Mesothelial cell of epicardium (in vitro differentiated cells): ENCODE measurements at regions not wholly inside any gene's neighbourhood (a gene's known extent, or its start where the extent isn't known, plus 50 kb on each side); places are given as distances from the start of the nearest gene placed in this dataset.

Source experiments
- DNase-seq, 2 experiments: peaks; one replicate each; pipeline ENCODE4 v3.0.0; 2021; ENCODE audit warnings: low spot score in 2 of 2; ENCODE audit not compliant: unreplicated experiment in 2 of 2
- H3K27ac Mint-ChIP-seq: 2 replicates; pipeline ENCODE4 v1.8.0; 2021; ENCODE audit warnings: mixed read lengths
- H3K27me3 Mint-ChIP-seq: 2 replicates; pipeline ENCODE4 v1.8.0; 2021; ENCODE audit warnings: low read depth, mixed read lengths
- H3K36me3 Mint-ChIP-seq: 2 replicates; pipeline ENCODE4 v1.8.0; 2021; ENCODE audit warnings: mixed read lengths
- H3K4me1 Mint-ChIP-seq: 2 replicates; pipeline ENCODE4 v1.8.0; 2021; ENCODE audit warnings: mixed read lengths
- H3K4me3 Mint-ChIP-seq: 2 replicates; pipeline ENCODE4 v1.8.0; 2021; ENCODE audit warnings: mild to moderate bottlenecking, moderate library complexity, mixed read lengths
- H3K9me3 Mint-ChIP-seq: 2 replicates; pipeline ENCODE4 v1.8.0; 2021; ENCODE audit warnings: mixed read lengths
- CTCF ChIP-seq: fragments of 200-600 bp; sonication (generic); IDR thresholded peaks from one replicate; pipeline ENCODE4 v1.5.0; 2021; ENCODE audit warnings: antibody characterized with exemption; ENCODE audit not compliant: unreplicated experiment

GRCh38 chr3:4897765-4898453, 81.3 kb upstream of the BHLHE40 start:
- H3K27me3 Mint-ChIP-seq = no peaks in the 10 kb centered on the region
- peak overlapping the region; percentile 73 for H3K27ac Mint-ChIP-seq
- no peak for DNase-seq
- no peak for TF ChIP-seq CTCF
- no peaks in the 10 kb centered on the region for H3K36me3 Mint-ChIP-seq
- peaks cover 32% of the 10 kb centered on the region for H3K4me1 Mint-ChIP-seq
- H3K4me3 Mint-ChIP-seq = no peak overlapping the region
- H3K9me3 Mint-ChIP-seq = no peaks in the 10 kb centered on the region

DNA sequence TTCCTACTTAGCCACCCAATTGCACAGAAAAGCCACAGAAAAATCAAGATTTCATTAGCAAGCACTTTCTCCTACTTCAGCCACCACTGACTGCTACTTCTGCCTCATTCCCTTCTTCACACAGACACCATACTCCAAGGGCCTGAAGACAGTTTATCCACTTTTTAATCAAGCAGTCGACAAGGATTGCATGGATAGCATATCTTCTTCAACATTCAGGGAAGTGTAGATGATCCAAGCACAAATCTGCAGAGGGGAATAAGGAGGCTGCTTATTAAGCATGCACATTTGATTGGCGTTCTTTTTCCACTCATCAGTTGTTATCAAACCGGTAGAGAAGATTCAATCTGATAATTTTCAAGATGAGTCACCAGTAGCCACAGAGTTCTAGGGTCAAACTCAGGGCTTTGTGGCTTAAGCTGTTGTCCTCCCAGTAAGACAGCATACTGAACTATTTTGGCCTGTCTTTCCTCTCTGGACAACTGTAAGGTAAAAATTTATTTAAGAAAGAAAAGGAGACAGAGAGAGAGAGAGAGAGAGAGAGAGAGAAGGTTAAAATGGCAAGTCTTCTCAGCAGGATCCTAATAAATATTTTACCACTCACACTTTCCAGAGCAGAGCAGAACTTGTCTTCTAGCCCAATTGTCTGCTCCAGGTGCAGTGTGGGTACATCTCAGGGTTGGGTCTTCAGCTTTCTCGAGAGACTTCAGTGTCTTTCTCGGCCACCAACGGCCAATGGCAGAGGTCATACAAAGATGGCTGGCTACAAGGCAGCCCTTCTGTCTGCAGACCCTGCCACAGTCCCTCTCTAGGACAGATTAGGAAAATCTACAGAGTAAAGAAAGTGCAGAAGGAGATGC, 80.6 kb upstream of the BHLHE40 start:
- no peaks in the 10 kb centered on the region for H3K9me3 Mint-ChIP-seq
- H3K4me1 Mint-ChIP-seq = peaks cover 32% of the 10 kb centered on the region
- no peaks in the 10 kb centered on the region for H3K27me3 Mint-ChIP-seq
- no peak for TF ChIP-seq CTCF
- H3K27ac Mint-ChIP-seq = peak overlapping the region; percentile 73
- H3K36me3 Mint-ChIP-seq = no peaks in the 10 kb centered on the region
- no peak for DNase-seq
- no peak overlapping the region for H3K4me3 Mint-ChIP-seq

DNA sequence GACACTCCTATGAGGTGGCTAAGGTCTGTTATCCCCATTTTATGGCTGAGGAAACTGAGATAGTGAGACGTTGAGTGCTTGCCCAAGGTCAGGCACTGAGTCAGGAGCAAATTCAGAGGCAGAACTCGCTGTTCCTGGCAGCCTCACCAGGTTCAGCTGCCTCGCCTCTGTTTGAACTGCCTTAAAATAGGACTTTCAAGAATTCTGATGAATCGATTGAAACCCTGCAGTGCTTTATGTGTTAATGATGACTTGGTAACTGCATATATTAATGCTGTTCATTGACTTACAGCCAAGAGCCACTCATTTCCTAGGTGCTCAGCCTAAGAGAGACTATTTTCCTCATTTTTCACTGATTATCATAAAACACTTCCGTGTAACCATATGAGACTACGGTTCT, 79.5 kb upstream of the BHLHE40 start:
- Mint-ChIP-seq H3K4me3 (no peak overlapping the region), H3K27me3 (no peaks in the 10 kb centered on the region), H3K9me3 (no peaks in the 10 kb centered on the region), H3K4me1 (peaks cover 41% of the 10 kb centered on the region), H3K36me3 (no peaks in the 10 kb centered on the region), H3K27ac (no peak overlapping the region)
- no peak for TF ChIP-seq CTCF
- no peak for DNase-seq

- H3K36me3 Mint-ChIP-seq = no peaks in the 10 kb centered on the region
- H3K4me3 Mint-ChIP-seq = no peak overlapping the region
- H3K9me3 Mint-ChIP-seq = no peaks in the 10 kb centered on the region
- no peak overlapping the region for H3K27ac Mint-ChIP-seq
- H3K27me3 Mint-ChIP-seq = no peaks in the 10 kb centered on the region
- no peak for DNase-seq
- no peak for TF ChIP-seq CTCF
- H3K4me1 Mint-ChIP-seq = peaks cover 47% of the 10 kb centered on the region
These were observed 78.9 kb upstream of the BHLHE40 start for GRCh38 chr3:4900298-4900697.

DNA sequence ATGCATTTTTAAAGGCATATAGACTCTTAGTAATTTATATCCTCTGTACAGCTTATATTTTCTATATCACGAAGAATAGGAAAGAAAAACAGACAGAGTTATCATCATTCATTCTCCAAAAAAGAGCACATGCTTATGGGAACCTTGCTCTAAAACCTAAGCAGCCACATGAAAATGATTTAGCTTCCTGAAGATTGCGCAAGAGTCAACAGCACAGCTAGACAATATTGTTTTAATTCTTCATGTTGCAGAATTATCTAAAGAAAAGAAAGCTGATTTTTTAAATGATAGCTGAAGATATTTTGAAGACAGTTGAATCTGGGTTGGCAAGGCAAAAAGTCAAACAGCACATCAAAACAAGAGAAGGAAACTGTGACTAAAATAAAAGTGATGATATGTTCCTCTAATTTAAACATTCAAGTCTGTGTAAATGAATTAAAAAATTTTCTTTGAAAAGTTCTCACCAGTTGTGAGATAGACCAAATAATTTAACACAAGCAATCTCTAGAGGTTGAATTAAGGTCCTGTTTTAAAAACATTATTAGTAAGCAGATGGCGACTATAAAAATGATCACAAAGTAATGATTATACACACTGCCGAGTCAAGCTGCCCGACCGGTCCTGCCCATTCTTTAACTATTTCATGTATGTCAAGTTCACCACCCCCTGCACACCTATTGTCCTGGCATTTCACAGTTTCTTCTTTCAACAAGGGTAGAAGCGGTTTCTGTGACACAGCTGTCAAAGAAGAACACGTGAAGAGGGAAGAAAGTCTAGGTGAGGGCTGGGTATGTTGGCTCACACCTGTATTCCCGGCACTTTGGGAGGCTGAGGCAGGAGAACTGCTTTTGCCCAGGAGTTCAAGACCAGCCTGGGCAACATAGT, 74.2 kb upstream of the BHLHE40 start:
- no peaks in the 10 kb centered on the region for H3K27me3 Mint-ChIP-seq
- H3K4me3 Mint-ChIP-seq = no peak overlapping the region
- no peak for DNase-seq
- no peaks in the 10 kb centered on the region for H3K9me3 Mint-ChIP-seq
- TF ChIP-seq CTCF = no peak
- peaks cover 65% of the 10 kb centered on the region for H3K4me1 Mint-ChIP-seq
- no peaks in the 10 kb centered on the region for H3K36me3 Mint-ChIP-seq
- H3K27ac Mint-ChIP-seq = peak overlapping the region; percentile 43
